NOMO-1 treated with dmso at 0.1 percent for 144 hours (cell line): ENCODE measurements at regions not wholly inside any gene's neighbourhood (a gene's known extent, or its start where the extent isn't known, plus 50 kb on each side); places are given as distances from the start of the nearest gene placed in this dataset.

ENCODE experiments used
- DNase-seq: peaks from one replicate; lab custom pipeline; 2025; ENCODE audit not compliant: unreplicated experiment; lab: John Stamatoyannopoulos, UW

DNA sequence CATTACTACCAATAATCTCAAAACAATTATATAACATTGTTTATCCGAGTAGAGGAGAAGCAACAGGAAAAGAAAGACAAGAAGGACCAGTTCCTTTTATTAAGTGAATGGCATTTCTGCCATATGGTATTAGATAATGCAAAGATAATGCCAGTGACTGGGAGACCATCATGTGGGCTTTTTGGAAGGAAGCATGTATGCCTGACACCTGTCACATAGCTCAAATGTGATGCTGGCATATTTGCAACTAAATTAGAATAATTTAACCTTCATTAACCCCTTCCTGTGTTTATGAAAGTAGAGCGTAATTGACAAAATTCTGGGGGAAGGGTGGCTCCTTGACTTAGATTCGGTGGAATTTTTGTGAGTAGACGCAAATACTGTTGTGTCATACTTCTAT is 733.0 kb downstream of the TUSC7 start:
- DNase-seq, result no peak

DNA sequence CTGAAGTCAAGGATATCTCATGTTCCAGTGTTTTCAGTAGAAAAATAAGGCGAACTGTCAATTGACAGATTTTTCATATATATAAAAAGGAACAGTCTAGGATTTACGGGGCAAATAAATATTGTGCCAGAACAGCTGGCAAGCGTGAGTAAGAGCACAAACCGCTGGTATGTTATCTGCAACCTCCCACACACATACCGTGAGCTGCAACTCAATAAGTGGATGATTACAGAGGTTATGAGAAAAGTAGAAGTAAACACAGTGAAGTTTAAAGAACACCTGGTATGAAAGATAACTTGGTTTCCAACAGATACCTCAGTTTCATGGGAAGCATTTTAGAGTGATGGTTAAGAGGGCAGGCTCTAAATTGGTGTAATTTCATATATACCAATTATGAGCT is 733.4 kb downstream of the TUSC7 start:
- no peak for DNase-seq

DNA sequence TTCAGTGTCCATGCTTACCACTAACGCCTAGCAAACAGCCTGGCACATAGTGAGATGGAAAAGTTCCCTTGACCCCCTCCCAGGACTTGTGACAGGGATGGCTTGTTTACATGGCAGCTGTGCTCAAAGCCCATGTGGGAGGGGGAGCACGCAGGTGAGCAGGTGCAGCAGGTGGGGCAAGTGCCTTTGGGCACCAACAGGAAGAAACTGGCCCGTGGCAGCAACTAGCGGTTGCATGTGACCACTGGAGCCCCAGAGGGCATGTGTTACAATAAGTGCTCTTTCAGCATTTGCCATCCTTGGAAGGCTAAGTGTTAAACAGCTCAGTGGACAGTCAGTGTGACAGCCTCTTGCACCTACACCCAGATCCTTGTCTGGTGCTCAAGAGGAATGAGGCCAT is 734.6 kb downstream of the TUSC7 start:
- no peak for DNase-seq

GRCh38 chr3:117447419-117447818 is 737.8 kb downstream of the TUSC7 start:
- DNase-seq, result no peak

GRCh38 chr3:117450026-117450425 is 740.4 kb downstream of the TUSC7 start:
- DNase-seq, result no peak

GRCh38 chr3:117454254-117454653 is 744.7 kb downstream of the TUSC7 start:
- DNase-seq, result no peak

DNA sequence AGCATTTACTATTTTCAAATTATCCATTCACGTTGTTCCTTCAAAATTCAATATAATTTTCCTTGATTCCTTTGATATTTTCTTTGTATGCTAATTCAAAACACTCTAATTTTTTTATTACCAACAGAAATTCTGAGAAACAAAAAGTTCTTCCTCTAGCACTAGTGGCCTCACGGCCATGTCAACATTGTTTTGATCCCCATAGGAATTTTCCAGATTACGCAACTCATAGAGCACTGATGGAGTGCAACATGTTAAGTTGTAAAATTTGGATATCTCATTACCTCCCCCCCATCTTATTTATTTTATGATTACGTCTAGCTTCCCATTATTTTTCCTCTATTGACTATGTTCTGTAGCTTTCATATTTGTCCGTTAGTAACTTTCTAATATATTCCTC is 745.3 kb downstream of the TUSC7 start:
- no peak for DNase-seq

DNA sequence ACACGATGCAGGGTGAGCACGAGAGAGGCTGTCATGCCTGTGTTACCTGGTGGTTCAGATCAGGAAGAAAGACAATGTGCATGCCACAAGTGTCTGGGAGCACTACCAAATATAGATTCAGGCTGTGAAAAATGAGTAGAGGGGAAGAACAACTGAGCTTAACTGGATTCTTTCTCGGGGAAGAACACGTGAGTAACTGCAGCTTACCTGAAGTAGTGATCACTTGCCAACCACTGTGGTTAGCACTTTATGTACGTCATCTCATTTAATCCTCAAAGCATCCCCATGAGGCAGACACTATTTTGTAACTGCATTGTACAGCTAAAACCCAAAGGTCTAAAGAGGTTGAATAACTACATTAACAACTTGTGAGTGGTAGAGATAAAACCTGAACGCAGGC is 746.2 kb downstream of the TUSC7 start:
- DNase-seq, result no peak

DNA sequence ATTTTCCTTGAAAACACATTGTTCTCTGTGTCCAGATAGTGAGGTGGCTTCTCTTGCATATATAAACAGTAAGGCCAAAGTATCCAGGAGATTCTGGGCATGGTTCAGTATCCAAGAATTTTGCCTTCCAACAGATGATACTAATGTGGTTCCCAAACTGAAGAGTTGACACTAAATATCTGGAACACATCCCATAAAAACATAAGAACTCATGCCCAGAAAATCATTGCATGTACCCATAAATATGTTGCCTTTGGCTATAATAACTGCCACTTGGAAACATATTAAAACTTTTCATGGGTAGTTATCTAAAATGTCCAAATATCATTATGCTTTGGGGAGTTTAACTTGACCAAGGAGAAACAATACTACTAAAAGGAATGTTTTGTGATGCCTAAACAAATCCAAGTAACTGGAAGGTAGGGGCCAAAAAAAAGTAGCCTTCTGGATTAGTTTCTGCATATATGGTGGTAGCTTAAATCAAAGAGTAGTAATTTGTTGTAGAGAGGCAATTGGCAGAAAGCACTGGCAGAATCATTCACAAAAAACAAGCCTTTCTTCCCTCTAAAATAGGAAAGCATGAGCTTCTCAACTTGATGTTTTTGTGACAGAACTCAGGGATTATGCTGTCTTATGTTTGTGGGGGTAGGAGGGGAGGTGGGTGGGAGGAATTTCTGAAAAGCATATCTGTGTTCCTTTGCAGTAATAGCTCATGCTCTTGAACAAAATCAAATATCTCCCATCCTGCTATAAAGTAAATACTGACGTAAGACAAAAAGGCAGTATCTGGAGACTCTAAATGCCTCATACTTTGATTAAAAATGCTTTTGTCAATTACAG is 753.9 kb downstream of the TUSC7 start:
- no peak for DNase-seq

- DNase-seq, result no peak
Measured at GRCh38 chr3:117471831-117472230, 762.3 kb downstream of the TUSC7 start.

- no peak for DNase-seq
Measured at GRCh38 chr3:117473981-117474538, 764.5 kb downstream of the TUSC7 start.

- DNase-seq, result no peak
Measured at GRCh38 chr3:117476572-117476971, 767.0 kb downstream of the TUSC7 start.

- DNase-seq, result no peak
Measured at GRCh38 chr3:117477214-117477755, 767.7 kb downstream of the TUSC7 start.

DNA sequence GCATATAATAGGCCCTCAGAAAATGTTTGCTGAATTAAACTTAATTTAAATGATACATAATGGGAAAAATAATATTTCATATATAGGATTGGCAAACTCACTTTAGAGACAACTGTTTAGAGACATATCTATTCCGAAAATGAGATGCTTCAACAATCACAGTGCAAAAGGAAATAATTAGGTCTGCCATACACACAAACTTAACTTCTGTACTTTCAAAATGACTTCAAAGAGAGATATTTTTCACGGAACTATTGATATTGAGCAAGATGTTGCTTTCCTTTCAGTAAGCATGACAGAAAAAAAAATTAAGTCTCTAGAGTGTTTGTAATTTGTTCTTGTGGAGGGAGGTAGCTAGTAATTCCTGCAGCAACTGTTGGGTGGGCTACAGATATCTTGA is 769.5 kb downstream of the TUSC7 start:
- no peak for DNase-seq

DNA sequence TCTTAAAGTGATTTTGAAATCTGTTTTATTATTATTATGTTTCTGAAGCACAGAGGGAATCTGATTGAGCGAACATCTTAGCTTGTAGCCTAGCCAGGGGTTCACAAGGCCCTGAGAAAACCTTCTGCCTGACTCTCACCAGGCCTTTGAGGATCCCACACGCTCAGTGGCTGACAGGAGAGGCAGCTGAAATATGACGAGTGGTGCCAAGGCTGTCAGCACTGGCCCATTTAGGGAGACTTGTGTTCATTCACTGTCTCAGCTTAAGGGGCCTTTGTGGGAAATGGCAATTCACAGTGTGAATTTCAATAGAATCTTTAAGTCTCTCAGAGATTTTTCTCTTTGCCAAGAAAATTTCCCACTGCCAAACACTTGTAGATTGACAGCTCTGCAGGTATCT is 770.9 kb downstream of the TUSC7 start:
- DNase-seq, result no peak

DNA sequence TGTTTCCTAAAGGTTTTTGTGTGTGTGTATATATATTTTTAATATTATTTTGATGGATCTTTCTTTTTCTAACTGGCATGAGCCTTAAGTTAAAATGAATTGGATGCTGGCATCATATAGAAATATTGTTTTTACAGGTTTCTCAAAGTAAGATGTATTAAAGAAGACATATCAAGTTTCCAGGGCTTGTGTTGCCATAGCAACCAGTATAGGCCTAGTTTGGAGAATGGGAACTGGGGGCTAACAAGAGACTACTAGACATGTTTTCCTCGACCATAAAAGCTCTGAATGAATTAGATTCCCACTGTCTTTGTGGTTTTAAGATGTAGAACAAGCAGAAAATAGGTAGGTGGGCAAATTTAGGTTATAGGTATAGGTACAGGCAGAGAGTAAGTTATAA is 771.4 kb downstream of the TUSC7 start:
- no peak for DNase-seq

GRCh38 chr3:117483839-117484238 is 774.3 kb downstream of the TUSC7 start:
- DNase-seq, result no peak

GRCh38 chr3:117485841-117486240 is 776.3 kb downstream of the TUSC7 start:
- DNase-seq, result no peak

- DNase-seq, result no peak
Measured at GRCh38 chr3:117486719-117487716, 777.4 kb downstream of the TUSC7 start.

DNA sequence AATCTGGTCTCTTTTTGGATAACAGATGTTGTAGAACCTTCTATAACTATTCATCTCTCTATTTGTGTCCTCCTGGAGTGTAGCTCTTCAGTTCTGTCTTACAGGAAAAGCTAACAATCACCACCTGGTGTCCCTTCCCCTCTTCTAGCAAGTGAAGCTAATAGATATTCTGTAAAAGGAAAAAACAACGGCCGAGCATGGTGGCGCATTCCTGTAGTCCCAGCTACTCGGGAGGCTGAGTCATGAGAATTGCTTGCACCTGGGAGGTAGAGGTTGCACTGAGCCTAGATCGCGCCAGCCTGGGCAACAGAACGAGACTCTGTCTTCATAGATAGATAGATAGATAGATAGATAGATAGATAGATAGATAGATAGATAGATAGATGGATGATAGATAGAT is 779.4 kb downstream of the TUSC7 start:
- no peak for DNase-seq

DNA sequence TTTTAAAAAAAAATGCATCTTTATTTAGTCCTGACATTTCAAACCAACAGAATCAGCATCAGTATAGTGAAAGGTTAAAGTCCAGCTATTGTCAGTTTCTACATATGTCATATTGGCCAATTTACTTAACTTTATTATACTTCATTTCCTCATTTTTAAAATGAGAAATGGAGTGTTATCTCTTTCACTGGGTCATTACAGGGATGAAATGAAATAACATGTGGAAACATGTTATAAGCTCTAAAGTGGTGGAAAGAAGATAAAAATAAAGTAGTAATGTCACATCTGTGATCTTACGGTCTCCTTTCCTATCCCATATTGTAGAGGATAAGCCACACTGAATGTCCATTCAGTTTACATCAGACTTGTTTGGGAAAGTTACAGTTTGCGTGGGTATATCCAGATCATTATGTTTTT is 780.1 kb downstream of the TUSC7 start:
- DNase-seq, result no peak
